ENCODE measurements at regions not wholly inside any gene's neighbourhood (a gene's known extent, or its start where the extent isn't known, plus 50 kb on each side); places are given as distances from the start of the nearest gene placed in this dataset.
A peak's percentile ranks its signal among the peaks of the same experiment; 100 is the strongest.

- DNase-seq, result no peak
- Histone ChIP-seq H3K27me3 (replicated peaks; ENCODE audit: insufficient read depth) (peaks cover 25% of the 10 kb centered on the region), H4K20me1 (ENCODE audit: insufficient read depth) (no peaks in the 10 kb centered on the region), H3K36me3 (ENCODE audit: low read depth) (no peaks in the 10 kb centered on the region), H3K4me2 (ENCODE audit: unreplicated experiment) (no peak overlapping the region), H3F3A (ENCODE audit: insufficient read depth) (no peaks in the 10 kb centered on the region), H3K4me3 (no peak overlapping the region), H3K9me3 (ENCODE audit: low read depth) (no peaks in the 10 kb centered on the region), H3K79me2 (ENCODE audit: insufficient read depth) (no peaks in the 10 kb centered on the region), H3K9ac (no peak overlapping the region), H2AFZ (no peak overlapping the region), H3K9me2 (ENCODE audit: insufficient read depth) (no peaks in the 10 kb centered on the region), H3K27ac (no peak overlapping the region), H3K4me1 (ENCODE audit: insufficient read depth) (no peaks in the 10 kb centered on the region)
- TF ChIP-seq EZH2 (IDR thresholded peaks at IDR 0.05; ENCODE audit: insufficient read depth, poor library complexity, severe bottlenecking) (no peak), EZH2phosphoT487 (IDR thresholded peaks at IDR 0.05; ENCODE audit: insufficient read depth, low read depth) (no peak)
- in situ Hi-C loops (cut with MboI), result no loop called here
- WGBS, 2 experiments (ENCODE audit: low coverage in 1 of 2, low lambda C conversion rate in 2 of 2, missing lambda C conversion rate in 2 of 2), result 90 to 91% methylated on average over 8 of the region's 8 CpGs
These were observed 211.6 kb upstream of the FOXQ1 start for GRCh38 chr6:1100269-1100668.

GRCh38 chr6:1099264-1099663, 212.6 kb upstream of the FOXQ1 start:
- Histone ChIP-seq H3K27ac (no peak overlapping the region), H4K20me1 (ENCODE audit: insufficient read depth) (no peaks in the 10 kb centered on the region), H3K4me1 (ENCODE audit: insufficient read depth) (peaks cover 3% of the 10 kb centered on the region; the same call in 1 of the 2 replicates), H3K4me3 (no peak overlapping the region), H3K4me2 (ENCODE audit: unreplicated experiment) (no peak overlapping the region), H2AFZ (no peak overlapping the region), H3K9me3 (ENCODE audit: low read depth) (no peaks in the 10 kb centered on the region), H3F3A (ENCODE audit: insufficient read depth) (peaks cover 2% of the 10 kb centered on the region; the same call in 1 of the 2 replicates), H3K9me2 (ENCODE audit: insufficient read depth) (no peaks in the 10 kb centered on the region), H3K79me2 (ENCODE audit: insufficient read depth) (no peaks in the 10 kb centered on the region), H3K9ac (no peak overlapping the region), H3K36me3 (ENCODE audit: low read depth) (no peaks in the 10 kb centered on the region), H3K27me3 (replicated peaks; ENCODE audit: insufficient read depth) (peaks cover 25% of the 10 kb centered on the region; the same call in 1 of the 2 replicates)
- TF ChIP-seq EZH2 (IDR thresholded peaks at IDR 0.05; ENCODE audit: insufficient read depth, poor library complexity, severe bottlenecking), result no peak
- TF ChIP-seq EZH2phosphoT487 (IDR thresholded peaks at IDR 0.05; ENCODE audit: insufficient read depth, low read depth), result no peak
- 92% methylated on average over 9 of the region's 9 CpGs for WGBS, 2 experiments (ENCODE audit: low coverage in 1 of 2, low lambda C conversion rate in 2 of 2, missing lambda C conversion rate in 2 of 2)
- DNase-seq, result no peak
- in situ Hi-C loops (cut with MboI), result no loop called here

GRCh38 chr6:1096967-1097765, 214.7 kb upstream of the FOXQ1 start:
- Histone ChIP-seq H3K4me2 (ENCODE audit: unreplicated experiment) (no peak overlapping the region), H3K4me1 (ENCODE audit: insufficient read depth) (peaks cover 7% of the 10 kb centered on the region; the same call in 1 of the 2 replicates), H3K79me2 (ENCODE audit: insufficient read depth) (no peaks in the 10 kb centered on the region), H4K20me1 (ENCODE audit: insufficient read depth) (no peaks in the 10 kb centered on the region), H3K9me3 (ENCODE audit: low read depth) (no peaks in the 10 kb centered on the region), H3K4me3 (no peak overlapping the region), H3K9ac (no peak overlapping the region), H3K27me3 (replicated peaks; ENCODE audit: insufficient read depth) (peaks cover 20% of the 10 kb centered on the region; the same call in 1 of the 2 replicates), H2AFZ (no peak overlapping the region), H3K9me2 (ENCODE audit: insufficient read depth) (no peaks in the 10 kb centered on the region), H3K27ac (no peak overlapping the region), H3F3A (ENCODE audit: insufficient read depth) (peaks cover 6% of the 10 kb centered on the region; the same call in 1 of the 2 replicates), H3K36me3 (ENCODE audit: low read depth) (no peaks in the 10 kb centered on the region)
- in situ Hi-C loops (cut with MboI), result no loop called here
- DNase-seq, result no peak
- WGBS, 2 experiments (ENCODE audit: low coverage in 1 of 2, low lambda C conversion rate in 2 of 2, missing lambda C conversion rate in 2 of 2), result 83 to 87% methylated on average over 11 of the region's 11 CpGs
- TF ChIP-seq EZH2 (IDR thresholded peaks at IDR 0.05; ENCODE audit: insufficient read depth, poor library complexity, severe bottlenecking) (no peak), EZH2phosphoT487 (IDR thresholded peaks at IDR 0.05; ENCODE audit: insufficient read depth, low read depth) (no peak)

GRCh38 chr6:1094306-1094705, 217.6 kb upstream of the FOXQ1 start:
- H3K4me1 ChIP-seq (ENCODE audit: insufficient read depth), result peaks cover 7% of the 10 kb centered on the region; the same call in 1 of the 2 replicates
- in situ Hi-C loops (cut with MboI), result no loop called here
- no peak overlapping the region for H3K9ac ChIP-seq
- H3K36me3 ChIP-seq (ENCODE audit: low read depth), result no peaks in the 10 kb centered on the region
- no peaks in the 10 kb centered on the region for H3K9me2 ChIP-seq (ENCODE audit: insufficient read depth)
- H3K27me3 ChIP-seq (replicated peaks; ENCODE audit: insufficient read depth), result peaks cover 14% of the 10 kb centered on the region; the same call in 1 of the 2 replicates
- no peak overlapping the region for H3K4me2 ChIP-seq (ENCODE audit: unreplicated experiment)
- H4K20me1 ChIP-seq (ENCODE audit: insufficient read depth), result no peaks in the 10 kb centered on the region
- 53 to 62% methylated on average over 1 of the region's 1 CpG for WGBS, 2 experiments (ENCODE audit: low coverage in 1 of 2, low lambda C conversion rate in 2 of 2, missing lambda C conversion rate in 2 of 2)
- no peaks in the 10 kb centered on the region for H3K9me3 ChIP-seq (ENCODE audit: low read depth)
- peaks cover 6% of the 10 kb centered on the region; the same call in 1 of the 2 replicates for H3F3A ChIP-seq (ENCODE audit: insufficient read depth)
- peak; percentile 73 for DNase-seq
- H3K27ac ChIP-seq, result no peak overlapping the region
- H3K79me2 ChIP-seq (ENCODE audit: insufficient read depth), result no peaks in the 10 kb centered on the region
- no peak overlapping the region for H2AFZ ChIP-seq
- no peak overlapping the region for H3K4me3 ChIP-seq
- TF ChIP-seq EZH2 (IDR thresholded peaks at IDR 0.05; ENCODE audit: insufficient read depth, poor library complexity, severe bottlenecking) (no peak), EZH2phosphoT487 (IDR thresholded peaks at IDR 0.05; ENCODE audit: insufficient read depth, low read depth) (no peak)

Measured in GM23248 (cell line).